Endothelial cell of umbilical vein (primary cell): ENCODE measurements at regions not wholly inside any gene's neighbourhood (a gene's known extent, or its start where the extent isn't known, plus 50 kb on each side); places are given as distances from the start of the nearest gene placed in this dataset.

Source experiments
- BruUV-seq: library from RNA; stranded (reverse); fragments of 400-500 nt; replicated peaks from 2 replicates; lab custom pipeline; 2021; lab: Mats Ljungman, UMichigan
- CTCF ChIA-PET: fragments of 300-600, 350-600 bp; sonication (Branson Sonifier 250); formaldehyde crosslinking; loops from one replicate; lab custom pipeline; 2021; ENCODE audit warnings: antibody characterized with exemption, inconsistent platforms; lab: Charles Lee
- POLR2A ChIA-PET: fragments of 300-600, 350-600 bp; sonication (Branson Sonifier 250); formaldehyde crosslinking; loops from one replicate; lab custom pipeline; 2021; ENCODE audit warnings: antibody characterized with exemption, inconsistent platforms; lab: Charles Lee
- DNase-seq: peaks from one replicate; pipeline ENCODE4 v3.0.0-alpha.2; 2011; ENCODE audit warnings: low read depth, low spot score
- FAIRE-seq: peaks from 2 replicates; lab custom pipeline; 2011; peaks lifted over from hg19 to GRCh38; lab: Jason Lieb, UNC
- H2AFZ ChIP-seq: 2 replicates; pipeline ENCODE4 v1.6.0; 2012; ENCODE audit warnings: low read depth, low read length, control low read depth, inconsistent platforms
- H3K27ac ChIP-seq: 2 replicates; pipeline ENCODE4 v1.5.1; 2011; ENCODE audit warnings: low read depth, mild to moderate bottlenecking, control low read depth, low read length, moderate library complexity; ENCODE audit not compliant: insufficient read depth
- H3K27me3 ChIP-seq, 2 experiments: 2 replicates each; pipeline versions ENCODE4 v1.6.0 to v1.6.1; 2011; ENCODE audit warnings: low read length in 2 of 2, mixed read lengths in 1 of 2; ENCODE audit not compliant: control insufficient read depth in 2 of 2, insufficient read depth in 2 of 2
- H3K36me3 ChIP-seq, 2 experiments: 2 replicates in 1 of 2; 3 replicates in 1 of 2; pipeline ENCODE4 v1.5.1; 2011; ENCODE audit warnings: low read length in 2 of 2, mild to moderate bottlenecking in 1 of 2, moderate library complexity in 1 of 2; ENCODE audit not compliant: control insufficient read depth in 2 of 2, insufficient read depth in 2 of 2; ENCODE audit errors: extremely low read depth in 1 of 2
- H3K4me1 ChIP-seq: 3 replicates; pipeline ENCODE4 v1.5.1; 2011; ENCODE audit warnings: mild to moderate bottlenecking, low read length; ENCODE audit not compliant: control insufficient read depth, insufficient read depth; ENCODE audit errors: extremely low read depth
- H3K4me2 ChIP-seq: 2 replicates; pipeline ENCODE4 v1.6.1; 2011; ENCODE audit warnings: low read length, control low read depth, mixed read lengths; ENCODE audit not compliant: insufficient read depth
- H3K4me3 ChIP-seq, 3 experiments: fragments of 200-600 bp in 1 of 3; sonication (generic), shearing (Covaris generic) in 1 of 3; replicated peaks in 1 of 3; 2 replicates each; pipeline ENCODE4 v1.5.1; 2011 to 2016; ENCODE audit warnings: control low read depth in 3 of 3, low read length in 3 of 3, mild to moderate bottlenecking in 2 of 3, inconsistent platforms in 1 of 3, low read depth in 1 of 3, moderate library complexity in 1 of 3; ENCODE audit not compliant: insufficient read depth in 1 of 3
- H3K79me2 ChIP-seq: 2 replicates; pipeline ENCODE4 v1.6.0; 2012; ENCODE audit warnings: low read length, inconsistent platforms; ENCODE audit not compliant: control insufficient read depth, insufficient read depth
- H3K9ac ChIP-seq: replicated peaks from 2 replicates; pipeline ENCODE3; 2011; ENCODE audit warnings: low read length, control low read depth; ENCODE audit not compliant: insufficient read depth; ENCODE audit errors: extremely low read depth
- H3K9me1 ChIP-seq: replicated peaks from 3 replicates; pipeline ENCODE4 v1.6.0; 2011; ENCODE audit warnings: mild to moderate bottlenecking, low read length; ENCODE audit not compliant: control insufficient read depth, insufficient read depth; ENCODE audit errors: extremely low read depth
- H3K9me3 ChIP-seq: replicated peaks from 2 replicates; pipeline ENCODE4 v1.5.1; 2012; ENCODE audit warnings: low read length, inconsistent platforms; ENCODE audit not compliant: control insufficient read depth, insufficient read depth
- H4K20me1 ChIP-seq: replicated peaks from 2 replicates; pipeline ENCODE3; 2011; ENCODE audit warnings: mild to moderate bottlenecking, low read length; ENCODE audit not compliant: control insufficient read depth, insufficient read depth; ENCODE audit errors: extremely low read depth
- CTCF ChIP-seq, 2 donors: IDR thresholded peaks; 1 replicate in 1 of 2; 2 replicates in 1 of 2; pipeline ENCODE4 v1.5.1; 2011; ENCODE audit warnings: low read length in 2 of 2, mild to moderate bottlenecking in 2 of 2, moderate library complexity in 2 of 2, control low read depth in 1 of 2, inconsistent platforms in 1 of 2, low read depth in 1 of 2; ENCODE audit not compliant: insufficient read depth in 1 of 2; ENCODE audit errors: extremely low read depth in 1 of 2
- EZH2 ChIP-seq: IDR thresholded peaks from 2 replicates; pipeline ENCODE4 v1.6.1; 2012; ENCODE audit warnings: borderline replicate concordance, low read depth, mild to moderate bottlenecking, moderate library complexity, low read length, inconsistent platforms; ENCODE audit not compliant: severe bottlenecking
- FOS ChIP-seq: IDR thresholded peaks from 2 replicates; pipeline ENCODE4 v1.6.1; 2011; ENCODE audit warnings: mild to moderate bottlenecking, low read length, moderate library complexity, borderline replicate concordance; ENCODE audit not compliant: insufficient read depth
- GATA2 ChIP-seq: IDR thresholded peaks from 2 replicates; pipeline ENCODE4 v1.7.0; 2011; ENCODE audit warnings: low read depth, mild to moderate bottlenecking, moderate library complexity, mixed read lengths, low read length; ENCODE audit not compliant: insufficient read length, insufficient read depth
- JUN ChIP-seq: IDR thresholded peaks from 2 replicates; pipeline ENCODE4 v1.6.1; 2011; ENCODE audit warnings: borderline replicate concordance, low read depth; ENCODE audit not compliant: insufficient read length, insufficient read depth
- MAX ChIP-seq: IDR thresholded peaks from 2 replicates; pipeline ENCODE4 v1.6.1; 2011; ENCODE audit not compliant: insufficient read depth, insufficient read length
- MYC ChIP-seq: IDR thresholded peaks from one replicate; pipeline ENCODE4 v1.6.1; 2011; ENCODE audit warnings: mild to moderate bottlenecking, low read depth, low read length
- POLR2A ChIP-seq: IDR thresholded peaks from 2 replicates; pipeline ENCODE4 v1.6.1; 2012; ENCODE audit warnings: low read depth, mild to moderate bottlenecking, control low read depth, low read length
- POLR2AphosphoS5 ChIP-seq: IDR thresholded peaks from 2 replicates; pipeline ENCODE4 v1.6.1; 2012; ENCODE audit warnings: low read depth, mild to moderate bottlenecking, control low read depth, low read length, moderate library complexity; ENCODE audit not compliant: insufficient read depth
- dilution Hi-C: fragments of 300-500 bp; cut with MboI; formaldehyde crosslinking; loops from one replicate; pipeline ENCODE4 v1.15.0; 2019; ENCODE audit warnings: low sequenced_read_pairs; ENCODE audit not compliant: extremely low pct_ligation_motif_present
- intact Hi-C: fragments of 100-400 bp; cut with micrococcal nuclease; formaldehyde crosslinking; loops from one replicate; pipeline ENCODE4 v1.10.0; 2022

DNA sequence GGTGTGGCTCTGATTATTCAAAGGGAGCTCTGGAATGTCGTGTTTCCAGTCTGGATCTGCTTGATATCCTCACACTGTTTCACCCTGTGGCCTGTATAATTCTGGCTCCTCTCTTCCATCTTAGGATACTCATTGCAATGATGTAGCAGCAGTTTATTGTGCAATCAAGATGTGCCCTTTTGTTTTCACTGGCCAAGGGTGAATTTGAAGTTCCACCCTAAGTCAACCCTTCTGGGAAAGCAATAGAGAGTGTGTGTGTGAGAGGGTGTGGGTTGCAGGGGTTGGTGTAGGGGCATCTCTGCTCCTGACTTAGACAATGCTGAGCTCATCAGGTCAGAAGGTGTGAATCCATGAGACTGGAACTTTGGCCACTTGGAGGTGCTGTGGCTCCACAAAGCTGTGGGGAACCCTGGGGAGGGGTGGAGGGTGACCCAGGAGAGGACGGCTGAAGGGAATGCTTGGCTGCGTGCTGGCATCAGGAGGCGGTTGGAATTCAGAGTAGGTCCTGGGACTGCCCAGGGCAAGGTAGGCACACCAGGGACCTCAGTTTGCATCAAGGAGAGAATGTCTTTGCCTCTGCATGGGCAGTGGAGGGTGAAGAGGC lies 118.0 kb upstream of the PRSS58 start:
- no peak overlapping the region for H3K4me2 ChIP-seq
- intact Hi-C loops: loop anchor here (1.0 kb wide), 1 partner anchor 9 kb away; no protein-coding TSS in a partner anchor
- no peaks in the 10 kb centered on the region for H3K79me2 ChIP-seq
- no peak overlapping the region for H2AFZ ChIP-seq
- no peak overlapping the region for H3K9ac ChIP-seq
- H3K27ac ChIP-seq: no peak overlapping the region
- H3K36me3 ChIP-seq: no peaks in the 10 kb centered on the region
- CTCF ChIA-PET: interaction anchor here (0.7 to 1.8 kb wide), 7 partner anchors 9 to 102 kb away, joined by 3 to 11 read pairs (median 3); no protein-coding TSS in a partner anchor
- peak; percentile 28 for DNase-seq
- no TSS peak for BruUV-seq
- H3K9me3 ChIP-seq: no peaks in the 10 kb centered on the region
- no peak for TF ChIP-seq EZH2
- peak in 1 of 2 donors; percentile 13 for TF ChIP-seq CTCF (IDR thresholded peaks at IDR 0.05; ENCODE audit: extremely low read depth in 1 of 2, insufficient read depth in 1 of 2, low read depth in 1 of 2, low read length in 2 of 2)
- H4K20me1 ChIP-seq: no peaks in the 10 kb centered on the region
- POLR2A ChIA-PET: no interaction called here
- dilution Hi-C loops: no loop called here
- no peaks in the 10 kb centered on the region for H3K27me3 ChIP-seq
- no peak overlapping the region for H3K4me3 ChIP-seq
- no peaks in the 10 kb centered on the region for H3K9me1 ChIP-seq
- H3K4me1 ChIP-seq: peaks cover 11% of the 10 kb centered on the region
- FAIRE-seq: peak; percentile 33

DNA sequence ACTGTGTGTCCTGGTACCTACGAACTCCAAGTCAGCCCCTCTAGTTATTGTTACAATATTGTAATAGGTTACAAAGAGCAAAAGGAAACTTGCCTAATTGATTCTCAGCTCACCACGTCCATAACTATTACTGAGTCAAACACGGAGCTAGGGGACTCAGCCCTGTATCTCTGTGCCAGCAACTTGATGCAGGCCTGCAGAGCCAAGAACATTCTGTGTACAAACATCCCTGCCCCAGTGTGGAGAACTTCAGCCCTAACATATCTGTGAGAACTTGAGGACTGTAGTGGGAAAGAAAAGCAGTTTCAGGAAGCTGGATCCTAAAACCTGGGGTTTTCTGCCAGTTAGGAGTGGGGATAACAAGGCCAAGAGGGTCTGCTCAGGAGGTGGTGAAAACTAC lies 114.9 kb upstream of the PRSS58 start:
- Histone ChIP-seq H3K4me3 (no peak overlapping the region), H3K79me2 (no peaks in the 10 kb centered on the region), H2AFZ (no peak overlapping the region), H4K20me1 (no peaks in the 10 kb centered on the region), H3K4me1 (peaks cover 11% of the 10 kb centered on the region), H3K9me3 (no peaks in the 10 kb centered on the region), H3K9me1 (no peaks in the 10 kb centered on the region), H3K27me3 (no peaks in the 10 kb centered on the region), H3K36me3 (no peaks in the 10 kb centered on the region), H3K4me2 (no peak overlapping the region), H3K27ac (no peak overlapping the region), H3K9ac (no peak overlapping the region)
- ChIA-PET CTCF (interaction anchor here (1.0 to 1.9 kb wide), 6 partner anchors 8 to 19 kb away, joined by 3 to 10 read pairs (median 4); no protein-coding TSS in a partner anchor), POLR2A (no interaction called here)
- DNase-seq (no peak), FAIRE-seq (no peak)
- BruUV-seq: no TSS peak
- dilution Hi-C loops: no loop called here
- TF ChIP-seq POLR2AphosphoS5: no peak
- TF ChIP-seq GATA2: no peak
- no peak for TF ChIP-seq MYC
- TF ChIP-seq EZH2: no peak
- TF ChIP-seq CTCF (IDR thresholded peaks at IDR 0.05; ENCODE audit: extremely low read depth in 1 of 2, insufficient read depth in 1 of 2, low read depth in 1 of 2, low read length in 2 of 2): no peak
- no peak for TF ChIP-seq JUN
- no peak for TF ChIP-seq FOS
- no peak for TF ChIP-seq POLR2A
- no peak for TF ChIP-seq MAX
- intact Hi-C loops: no loop called here
